WTC11 (cell line): ENCODE measurements at regions not wholly inside any gene's neighbourhood (a gene's known extent, or its start where the extent isn't known, plus 50 kb on each side); places are given as distances from the start of the nearest gene placed in this dataset.

Experiments used
- ATAC-seq: fragments of 200-7000 bp; cut with Tn5 transposase; 2 replicates; pipeline ENCODE4 v1.10.0; 2021; ENCODE audit warnings: mild to moderate bottlenecking, moderate library complexity
- CTCF ChIA-PET: fragments of 300-600 bp; sonication (Branson Sonifier 250); formaldehyde crosslinking; loops from one replicate; lab custom pipeline; 2021; ENCODE audit warnings: antibody characterized with exemption; lab: Charles Lee
- POLR2A ChIA-PET: fragments of 350-600 bp; sonication (Branson Sonifier 250); formaldehyde crosslinking; loops from one replicate; lab custom pipeline; 2021; ENCODE audit warnings: antibody characterized with exemption; lab: Charles Lee
- DNase-seq: peaks from one replicate; pipeline ENCODE4 v3.0.0; 2021; ENCODE audit warnings: low spot score
- H3K27ac Mint-ChIP-seq: 2 replicates; pipeline ENCODE4 v1.8.0; 2021; ENCODE audit warnings: mixed read lengths
- H3K27me3 Mint-ChIP-seq: 2 replicates; pipeline ENCODE4 v1.8.0; 2021; ENCODE audit warnings: low read depth, mild to moderate bottlenecking, moderate library complexity, mixed read lengths
- H3K36me3 Mint-ChIP-seq: 2 replicates; pipeline ENCODE4 v1.8.0; 2021; ENCODE audit warnings: mixed read lengths
- H3K4me1 Mint-ChIP-seq: 2 replicates; pipeline ENCODE4 v1.8.0; 2022; ENCODE audit warnings: mixed read lengths
- H3K4me3 Mint-ChIP-seq: 2 replicates; pipeline ENCODE4 v1.8.0; 2021; ENCODE audit warnings: mild to moderate bottlenecking, moderate library complexity, mixed read lengths
- H3K9me3 Mint-ChIP-seq: 2 replicates; pipeline ENCODE4 v1.8.0; 2021; ENCODE audit warnings: mixed read lengths
- AR ChIP-seq: fragments of 250-450 bp; sonication (Bioruptor Pico); IDR thresholded peaks from 2 replicates; pipeline ENCODE4 v1.9.0; 2021; ENCODE audit warnings: mild to moderate bottlenecking
- ATF3 ChIP-seq: sonication (generic); formaldehyde crosslinking; conservative IDR thresholded peaks from 2 replicates; pipeline ENCODE4 v1.8.1; 2022; ENCODE audit warnings: mild to moderate bottlenecking, missing genetic modification reagents
- FOXK1 ChIP-seq: sonication (generic); formaldehyde crosslinking; IDR thresholded peaks from 2 replicates; pipeline ENCODE4 v1.8.0; 2022; ENCODE audit warnings: mild to moderate bottlenecking, moderate library complexity, missing genetic modification reagents
- HMGXB4 ChIP-seq: sonication (generic); formaldehyde crosslinking; IDR thresholded peaks from 2 replicates; pipeline ENCODE4 v1.8.1; 2023; ENCODE audit warnings: mild to moderate bottlenecking, moderate library complexity, missing genetic modification reagents
- PRRX2 ChIP-seq: fragments of 250-450 bp; sonication (Bioruptor Pico); IDR thresholded peaks from 2 replicates; pipeline ENCODE4 v1.8.0; 2021; ENCODE audit warnings: mild to moderate bottlenecking
- SMAD4 ChIP-seq: sonication (generic); formaldehyde crosslinking; IDR thresholded peaks from 2 replicates; pipeline ENCODE4 v1.8.0; 2022; ENCODE audit warnings: mild to moderate bottlenecking, missing genetic modification reagents
- TCF7 ChIP-seq: sonication (generic); formaldehyde crosslinking; IDR thresholded peaks from 2 replicates; pipeline ENCODE4 v1.8.0; 2022; ENCODE audit warnings: mild to moderate bottlenecking, low read depth, missing genetic modification reagents, moderate library complexity
- USF1 ChIP-seq: sonication (generic); formaldehyde crosslinking; IDR thresholded peaks from 2 replicates; pipeline ENCODE4 v1.8.0; 2022; ENCODE audit warnings: mild to moderate bottlenecking, missing genetic modification reagents
- ZNF263 ChIP-seq: sonication (generic); formaldehyde crosslinking; IDR thresholded peaks from 2 replicates; pipeline ENCODE4 v1.8.1; 2022; ENCODE audit warnings: low read depth, mild to moderate bottlenecking, moderate library complexity, missing genetic modification reagents
- ZNF317 ChIP-seq: sonication (generic); formaldehyde crosslinking; IDR thresholded peaks from 2 replicates; pipeline ENCODE4 v1.8.1; 2023; ENCODE audit warnings: low read depth, mild to moderate bottlenecking, moderate library complexity, missing genetic modification reagents, borderline replicate concordance
- TF ChIP-seq, protein P1 (sequence below): sonication (generic); formaldehyde crosslinking; IDR thresholded peaks from 2 replicates; pipeline ENCODE4 v1.8.1; 2023; ENCODE audit warnings: mild to moderate bottlenecking, missing genetic modification reagents, borderline replicate concordance
- TF ChIP-seq, protein P2 (sequence below): fragments of 250-450 bp; sonication (Bioruptor Pico); IDR thresholded peaks from 2 replicates; pipeline ENCODE4 v1.8.0; 2021; ENCODE audit warnings: mild to moderate bottlenecking

DNA sequence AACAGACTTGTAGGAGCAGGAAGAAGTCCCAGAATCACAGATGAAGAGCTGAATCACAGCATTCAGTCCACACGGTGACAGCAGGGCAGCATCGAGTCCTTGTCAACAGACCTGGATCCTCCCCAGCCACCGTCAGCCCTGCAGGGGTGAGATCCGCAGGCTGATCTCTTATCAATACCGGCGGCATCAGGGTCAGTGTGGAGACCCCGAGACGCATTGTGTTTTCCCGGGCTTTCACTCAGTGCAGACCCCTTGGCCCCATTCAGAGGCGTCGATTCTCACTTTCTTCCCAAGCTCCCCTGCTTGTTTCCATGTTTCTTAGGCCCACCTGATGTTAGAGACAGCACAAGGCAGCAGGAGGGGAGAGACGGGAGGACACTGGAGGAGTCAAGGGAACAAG is 609.6 kb downstream of the PTPRU start (continued):
- TF ChIP-seq HMGXB4 (CRISPR knock-in tag): no peak

- ATAC-seq (no peak), DNase-seq (no peak)
- ChIA-PET POLR2A (no interaction called here), CTCF (no interaction called here)
- Mint-ChIP-seq H3K4me1 (peaks cover 5% of the 10 kb centered on the region), H3K9me3 (peaks cover 25% of the 10 kb centered on the region), H3K36me3 (peaks cover 11% of the 10 kb centered on the region), H3K27me3 (peaks cover 2% of the 10 kb centered on the region), H3K4me3 (no peak overlapping the region), H3K27ac (no peak overlapping the region)
- TF ChIP-seq, protein P1, sequence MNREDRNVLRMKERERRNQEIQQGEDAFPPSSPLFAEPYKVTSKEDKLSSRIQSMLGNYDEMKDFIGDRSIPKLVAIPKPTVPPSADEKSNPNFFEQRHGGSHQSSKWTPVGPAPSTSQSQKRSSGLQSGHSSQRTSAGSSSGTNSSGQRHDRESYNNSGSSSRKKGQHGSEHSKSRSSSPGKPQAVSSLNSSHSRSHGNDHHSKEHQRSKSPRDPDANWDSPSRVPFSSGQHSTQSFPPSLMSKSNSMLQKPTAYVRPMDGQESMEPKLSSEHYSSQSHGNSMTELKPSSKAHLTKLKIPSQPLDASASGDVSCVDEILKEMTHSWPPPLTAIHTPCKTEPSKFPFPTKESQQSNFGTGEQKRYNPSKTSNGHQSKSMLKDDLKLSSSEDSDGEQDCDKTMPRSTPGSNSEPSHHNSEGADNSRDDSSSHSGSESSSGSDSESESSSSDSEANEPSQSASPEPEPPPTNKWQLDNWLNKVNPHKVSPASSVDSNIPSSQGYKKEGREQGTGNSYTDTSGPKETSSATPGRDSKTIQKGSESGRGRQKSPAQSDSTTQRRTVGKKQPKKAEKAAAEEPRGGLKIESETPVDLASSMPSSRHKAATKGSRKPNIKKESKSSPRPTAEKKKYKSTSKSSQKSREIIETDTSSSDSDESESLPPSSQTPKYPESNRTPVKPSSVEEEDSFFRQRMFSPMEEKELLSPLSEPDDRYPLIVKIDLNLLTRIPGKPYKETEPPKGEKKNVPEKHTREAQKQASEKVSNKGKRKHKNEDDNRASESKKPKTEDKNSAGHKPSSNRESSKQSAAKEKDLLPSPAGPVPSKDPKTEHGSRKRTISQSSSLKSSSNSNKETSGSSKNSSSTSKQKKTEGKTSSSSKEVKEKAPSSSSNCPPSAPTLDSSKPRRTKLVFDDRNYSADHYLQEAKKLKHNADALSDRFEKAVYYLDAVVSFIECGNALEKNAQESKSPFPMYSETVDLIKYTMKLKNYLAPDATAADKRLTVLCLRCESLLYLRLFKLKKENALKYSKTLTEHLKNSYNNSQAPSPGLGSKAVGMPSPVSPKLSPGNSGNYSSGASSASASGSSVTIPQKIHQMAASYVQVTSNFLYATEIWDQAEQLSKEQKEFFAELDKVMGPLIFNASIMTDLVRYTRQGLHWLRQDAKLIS (CRISPR knock-in tag): no peak
- peak; percentile 98 for TF ChIP-seq ZNF317
Observed at GRCh38 chr1:29842130-29842529, 605.8 kb downstream of the PTPRU start.

DNA sequence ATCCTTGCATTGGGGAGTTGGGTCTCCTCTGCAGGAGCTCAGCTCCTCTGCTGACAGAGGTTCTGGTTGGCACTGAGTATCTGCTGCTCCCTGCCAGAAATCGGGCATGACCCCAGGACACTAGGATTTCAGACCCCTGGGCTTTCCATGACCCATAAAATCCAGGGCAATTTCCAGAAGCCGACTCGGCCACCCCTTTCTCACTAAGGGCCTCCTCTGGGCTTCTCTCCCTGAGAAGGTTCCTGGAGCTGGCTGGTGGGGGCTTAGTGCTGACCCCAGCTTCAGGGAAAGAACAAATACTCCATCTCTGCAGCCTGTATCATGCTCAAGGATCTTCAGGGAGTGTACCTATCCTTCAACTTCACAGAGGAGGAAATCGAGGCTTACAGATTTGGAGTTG is 603.4 kb downstream of the PTPRU start:
- no peak for DNase-seq
- ChIA-PET POLR2A (no interaction called here), CTCF (interaction anchor here (1.2 kb wide), 1 partner anchor 9 kb away, joined by 9 read pairs; no protein-coding TSS in a partner anchor)
- Mint-ChIP-seq H3K4me3 (no peak overlapping the region), H3K9me3 (peaks cover 25% of the 10 kb centered on the region), H3K27me3 (peaks cover 2% of the 10 kb centered on the region), H3K36me3 (peaks cover 11% of the 10 kb centered on the region), H3K4me1 (peaks cover 16% of the 10 kb centered on the region), H3K27ac (no peak overlapping the region)
- TF ChIP-seq ATF3 (CRISPR knock-in tag): no peak
- TF ChIP-seq AR (CRISPR knock-in tag): no peak
- TF ChIP-seq, protein P2, sequence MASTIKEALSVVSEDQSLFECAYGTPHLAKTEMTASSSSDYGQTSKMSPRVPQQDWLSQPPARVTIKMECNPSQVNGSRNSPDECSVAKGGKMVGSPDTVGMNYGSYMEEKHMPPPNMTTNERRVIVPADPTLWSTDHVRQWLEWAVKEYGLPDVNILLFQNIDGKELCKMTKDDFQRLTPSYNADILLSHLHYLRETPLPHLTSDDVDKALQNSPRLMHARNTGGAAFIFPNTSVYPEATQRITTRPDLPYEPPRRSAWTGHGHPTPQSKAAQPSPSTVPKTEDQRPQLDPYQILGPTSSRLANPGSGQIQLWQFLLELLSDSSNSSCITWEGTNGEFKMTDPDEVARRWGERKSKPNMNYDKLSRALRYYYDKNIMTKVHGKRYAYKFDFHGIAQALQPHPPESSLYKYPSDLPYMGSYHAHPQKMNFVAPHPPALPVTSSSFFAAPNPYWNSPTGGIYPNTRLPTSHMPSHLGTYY (CRISPR knock-in tag): no peak
- TF ChIP-seq SMAD4: no peak
- TF ChIP-seq PRRX2: no peak
- TF ChIP-seq FOXK1 (CRISPR knock-in tag): no peak
- TF ChIP-seq, protein P1 (CRISPR knock-in tag): no peak
- TF ChIP-seq TCF7 (CRISPR knock-in tag): no peak
- no peak for TF ChIP-seq ZNF263
- no peak for TF ChIP-seq USF1 (CRISPR knock-in tag)
- no peak for ATAC-seq
